Activated B cell treated with CpG ODN at 0.5 μM for 24 hours (primary cell): ENCODE measurements at regions not wholly inside any gene's neighbourhood (a gene's known extent, or its start where the extent isn't known, plus 50 kb on each side); places are given as distances from the start of the nearest gene placed in this dataset.

Experiments
- ATAC-seq: fragments of 200-7000 bp; cut with Tn5 transposase; one replicate; pipeline ENCODE4 v1.10.0; 2021; ENCODE audit warnings: low read depth, mild to moderate bottlenecking, moderate library complexity
- CTCF ChIA-PET: fragments of 350-600 bp; sonication (Branson Sonifier 250); formaldehyde crosslinking; loops from one replicate; lab custom pipeline; 2021; ENCODE audit warnings: antibody characterized with exemption; lab: Charles Lee
- POLR2A ChIA-PET: fragments of 350-600 bp; sonication (Branson Sonifier 250); formaldehyde crosslinking; loops from one replicate; lab custom pipeline; 2021; ENCODE audit warnings: antibody characterized with exemption; lab: Charles Lee
- DNase-seq: peaks from one replicate; pipeline ENCODE4 v3.0.0; 2022
- H3K27ac Mint-ChIP-seq: one replicate; pipeline ENCODE4 v1.8.0; 2020; ENCODE audit warnings: mixed read lengths
- H3K27me3 Mint-ChIP-seq: one replicate; pipeline ENCODE4 v1.8.0; 2021; ENCODE audit warnings: mixed read lengths
- H3K36me3 Mint-ChIP-seq: one replicate; pipeline ENCODE4 v1.8.0; 2021; ENCODE audit warnings: low read depth, mixed read lengths
- H3K4me1 Mint-ChIP-seq: one replicate; pipeline ENCODE4 v1.8.0; 2021; ENCODE audit warnings: mixed read lengths
- H3K4me3 Mint-ChIP-seq: one replicate; pipeline ENCODE4 v1.8.0; 2020; ENCODE audit warnings: mild to moderate bottlenecking, mixed read lengths
- H3K9me3 Mint-ChIP-seq: one replicate; pipeline ENCODE4 v1.8.0; 2020; ENCODE audit warnings: mixed read lengths
- CTCF ChIP-seq: fragments of 200-600 bp; IDR thresholded peaks from one replicate; pipeline ENCODE4 v1.8.0; 2022; ENCODE audit warnings: antibody characterized with exemption, mild to moderate bottlenecking
- intact Hi-C: fragments of 100-400 bp; cut with micrococcal nuclease; formaldehyde crosslinking; loops from one replicate; pipeline ENCODE4 v1.15.1; 2024

DNA sequence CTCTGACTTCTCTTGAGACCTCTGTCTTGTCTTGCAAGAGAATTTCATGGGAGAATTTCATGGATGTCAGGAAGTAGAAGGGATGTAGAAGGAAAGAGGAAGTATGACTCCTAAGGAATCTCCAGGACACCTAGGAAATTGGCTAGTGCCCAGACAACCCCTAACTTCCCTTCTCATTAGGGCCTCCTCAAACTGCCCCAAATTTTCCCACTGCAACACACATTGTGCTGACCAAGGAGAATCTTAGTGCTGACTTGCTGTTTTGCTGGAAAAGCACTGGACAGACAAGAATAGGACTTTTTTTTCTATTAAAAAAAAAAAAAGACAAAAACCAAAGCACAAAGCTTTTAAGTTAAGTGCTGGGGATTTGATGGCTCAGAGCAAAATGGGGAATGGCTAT lies 236.1 kb upstream of the CADM1 start:
- CTCF ChIA-PET, result no interaction called here

GRCh38 chr11:115739878-115740277 lies 235.7 kb upstream of the CADM1 start:
- ChIA-PET CTCF (no interaction called here), POLR2A (no interaction called here)
- H3K27ac Mint-ChIP-seq, result no peak overlapping the region
- no peak overlapping the region for H3K4me3 Mint-ChIP-seq
- H3K9me3 Mint-ChIP-seq, result no peaks in the 10 kb centered on the region
- intact Hi-C loops, result no loop called here
- no peaks in the 10 kb centered on the region for H3K36me3 Mint-ChIP-seq
- ATAC-seq, result no peak
- H3K4me1 Mint-ChIP-seq, result no peaks in the 10 kb centered on the region
- TF ChIP-seq CTCF, result no peak
- no peaks in the 10 kb centered on the region for H3K27me3 Mint-ChIP-seq
- DNase-seq, result no peak

More for the DNA sequence above, 236.1 kb upstream of the CADM1 start:
- DNase-seq (no peak), ATAC-seq (no peak)
- TF ChIP-seq CTCF, result no peak
- H3K27me3 Mint-ChIP-seq, result no peaks in the 10 kb centered on the region
- no peaks in the 10 kb centered on the region for H3K4me1 Mint-ChIP-seq
- H3K27ac Mint-ChIP-seq, result no peak overlapping the region
- H3K36me3 Mint-ChIP-seq, result no peaks in the 10 kb centered on the region
- no peaks in the 10 kb centered on the region for H3K9me3 Mint-ChIP-seq
- intact Hi-C loops, result no loop called here
- POLR2A ChIA-PET, result no interaction called here
- no peak overlapping the region for H3K4me3 Mint-ChIP-seq

- no peak for ATAC-seq
- POLR2A ChIA-PET, result no interaction called here
- Mint-ChIP-seq H3K27ac (no peak overlapping the region), H3K27me3 (no peaks in the 10 kb centered on the region), H3K9me3 (no peaks in the 10 kb centered on the region), H3K36me3 (no peaks in the 10 kb centered on the region), H3K4me1 (no peaks in the 10 kb centered on the region), H3K4me3 (no peak overlapping the region)
- no peak for TF ChIP-seq CTCF
- no peak for DNase-seq
- intact Hi-C loops, result no loop called here
- CTCF ChIA-PET, result no interaction called here
These were observed 234.9 kb upstream of the CADM1 start for GRCh38 chr11:115739146-115739545.

DNA sequence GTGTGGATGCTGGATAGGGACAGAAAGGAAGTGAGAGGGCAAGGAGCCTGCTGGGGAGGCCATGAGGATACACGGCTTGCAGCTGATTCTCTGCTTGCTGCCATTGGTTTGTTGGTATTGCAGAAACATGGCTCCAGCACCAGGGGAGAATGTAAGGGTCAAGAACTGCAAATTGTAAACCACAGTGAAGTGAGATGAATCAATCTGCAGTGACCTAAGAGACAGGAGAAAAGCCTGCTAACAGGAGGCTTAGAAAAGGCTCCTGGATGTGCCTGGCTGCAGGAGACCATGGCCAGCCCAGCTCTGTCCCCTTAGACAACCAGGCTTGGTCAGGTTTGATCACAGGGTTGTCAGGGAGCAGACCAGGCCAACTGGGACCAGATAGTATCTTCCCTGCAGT lies 233.7 kb upstream of the CADM1 start:
- ChIA-PET POLR2A (no interaction called here), CTCF (no interaction called here)
- Mint-ChIP-seq H3K9me3 (no peaks in the 10 kb centered on the region), H3K27ac (no peak overlapping the region), H3K4me1 (no peaks in the 10 kb centered on the region), H3K4me3 (no peak overlapping the region), H3K36me3 (no peaks in the 10 kb centered on the region), H3K27me3 (no peaks in the 10 kb centered on the region)
- intact Hi-C loops, result no loop called here
- DNase-seq, result no peak
- no peak for ATAC-seq
- TF ChIP-seq CTCF, result no peak

DNA sequence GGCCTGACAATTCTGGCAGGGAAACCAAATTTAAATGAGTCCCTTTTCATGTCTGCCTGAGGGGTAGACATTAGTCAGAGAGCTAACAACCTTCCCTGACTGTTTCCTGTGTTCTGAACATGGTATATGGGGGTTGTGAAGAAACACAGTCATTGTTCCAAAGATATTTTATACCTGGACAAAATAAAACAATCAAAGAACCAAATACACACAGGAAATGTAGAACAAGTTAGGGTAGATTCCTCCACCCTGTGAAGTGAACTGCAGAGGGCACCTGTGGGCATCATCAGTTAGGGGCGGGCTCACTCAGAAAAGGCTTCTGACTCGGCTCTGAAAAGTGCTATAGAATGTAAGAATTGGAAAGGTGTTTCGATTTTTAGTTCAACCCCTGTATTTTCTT lies 231.9 kb upstream of the CADM1 start:
- no peak for ATAC-seq
- no peak overlapping the region for H3K27ac Mint-ChIP-seq
- H3K4me3 Mint-ChIP-seq, result no peak overlapping the region
- H3K36me3 Mint-ChIP-seq, result no peaks in the 10 kb centered on the region
- H3K9me3 Mint-ChIP-seq, result no peaks in the 10 kb centered on the region
- no peak for TF ChIP-seq CTCF
- intact Hi-C loops, result no loop called here
- no peaks in the 10 kb centered on the region for H3K4me1 Mint-ChIP-seq
- ChIA-PET CTCF (no interaction called here), POLR2A (no interaction called here)
- H3K27me3 Mint-ChIP-seq, result no peaks in the 10 kb centered on the region
- no peak for DNase-seq
